ENCODE measurements at regions not wholly inside any gene's neighbourhood (a gene's known extent, or its start where the extent isn't known, plus 50 kb on each side); places are given as distances from the start of the nearest gene placed in this dataset.

- TF ChIP-seq CTCF (IDR thresholded peaks at IDR 0.05) (no peak), EP300 (IDR thresholded peaks at IDR 0.05) (no peak)
Measured at GRCh38 chr7:155143381-155143780, 73.3 kb downstream of the HTR5A start.
